Testis (tissue), 2 donors: ENCODE measurements at regions not wholly inside any gene's neighbourhood (a gene's known extent, or its start where the extent isn't known, plus 50 kb on each side); places are given as distances from the start of the nearest gene placed in this dataset.

Experiments
- CTCF ChIP-seq, 3 experiments: fragments of 450-650 bp in 2 of 3; fragments of 200-600 bp in 1 of 3; sonication (generic) in 1 of 3; IDR thresholded peaks; one replicate each; pipeline ENCODE4 v1.5.1; 2016 to 2019; ENCODE audit warnings: antibody characterized with exemption in 3 of 3, mild to moderate bottlenecking in 2 of 3, moderate library complexity in 1 of 3
- POLR2A ChIP-seq: fragments of 450-650 bp; IDR thresholded peaks from one replicate; pipeline ENCODE4 v1.6.1; 2017; ENCODE audit warnings: antibody characterized with exemption, mild to moderate bottlenecking, moderate library complexity

- TF ChIP-seq CTCF (IDR thresholded peaks at IDR 0.05) (no peak), POLR2A (no peak)
Measured at GRCh38 chr12:98073610-98074009, 441.8 kb upstream of the TMPO start.
